ENCODE measurements at regions not wholly inside any gene's neighbourhood (a gene's known extent, or its start where the extent isn't known, plus 50 kb on each side); places are given as distances from the start of the nearest gene placed in this dataset.

DNA sequence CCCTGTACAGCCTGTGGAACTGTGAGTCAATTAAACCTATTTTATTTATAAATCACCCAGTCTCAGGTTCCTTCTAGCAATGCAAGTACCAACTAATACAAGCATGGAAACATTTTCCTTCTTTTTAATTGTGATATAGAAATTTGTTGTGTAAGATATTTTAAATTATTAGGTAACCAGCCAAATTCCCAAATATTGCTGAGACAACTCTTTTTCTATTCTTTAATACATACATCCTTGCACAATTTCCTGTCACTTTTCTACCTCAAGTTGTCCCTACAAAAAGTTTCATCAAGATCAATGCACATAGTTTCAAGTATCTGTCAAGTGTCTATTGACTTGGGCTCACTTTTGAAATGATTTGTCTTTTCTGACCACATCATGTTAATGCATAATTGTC lies 488.6 kb downstream of the ACTL7B start:
- TF ChIP-seq, protein P1, sequence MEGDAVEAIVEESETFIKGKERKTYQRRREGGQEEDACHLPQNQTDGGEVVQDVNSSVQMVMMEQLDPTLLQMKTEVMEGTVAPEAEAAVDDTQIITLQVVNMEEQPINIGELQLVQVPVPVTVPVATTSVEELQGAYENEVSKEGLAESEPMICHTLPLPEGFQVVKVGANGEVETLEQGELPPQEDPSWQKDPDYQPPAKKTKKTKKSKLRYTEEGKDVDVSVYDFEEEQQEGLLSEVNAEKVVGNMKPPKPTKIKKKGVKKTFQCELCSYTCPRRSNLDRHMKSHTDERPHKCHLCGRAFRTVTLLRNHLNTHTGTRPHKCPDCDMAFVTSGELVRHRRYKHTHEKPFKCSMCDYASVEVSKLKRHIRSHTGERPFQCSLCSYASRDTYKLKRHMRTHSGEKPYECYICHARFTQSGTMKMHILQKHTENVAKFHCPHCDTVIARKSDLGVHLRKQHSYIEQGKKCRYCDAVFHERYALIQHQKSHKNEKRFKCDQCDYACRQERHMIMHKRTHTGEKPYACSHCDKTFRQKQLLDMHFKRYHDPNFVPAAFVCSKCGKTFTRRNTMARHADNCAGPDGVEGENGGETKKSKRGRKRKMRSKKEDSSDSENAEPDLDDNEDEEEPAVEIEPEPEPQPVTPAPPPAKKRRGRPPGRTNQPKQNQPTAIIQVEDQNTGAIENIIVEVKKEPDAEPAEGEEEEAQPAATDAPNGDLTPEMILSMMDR (conservative IDR thresholded peaks at IDR 0.05; ENCODE audit: low read depth in 2 of 2): no peak
- TF ChIP-seq REST (IDR thresholded peaks at IDR 0.05; ENCODE audit: unreplicated experiment) (no peak), POLR2AphosphoS5 (IDR thresholded peaks at IDR 0.05; ENCODE audit: low read depth) (no peak), JUNB (IDR thresholded peaks at IDR 0.05; ENCODE audit: unreplicated experiment) (no peak), CREB1 (CRISPR knock-in tag; IDR thresholded peaks at IDR 0.05; ENCODE audit: low read depth) (no peak), EZH2 (IDR thresholded peaks at IDR 0.05; ENCODE audit: low read depth, unreplicated experiment) (no peak)

All from GM23338 (cell line).